SK-N-SH treated with all-trans-retinoic acid at 6 μM for 48 hours (cell line): ENCODE measurements at regions not wholly inside any gene's neighbourhood (a gene's known extent, or its start where the extent isn't known, plus 50 kb on each side); places are given as distances from the start of the nearest gene placed in this dataset.
"Not testable (repeated sequence)": the region's sequence is repeated elsewhere in the genome, so short reads cannot be mapped to it uniquely, and the experiment has no call there.

ENCODE experiments used
- CSDC2 ChIP-seq: fragments of 250-450 bp; sonication (Bioruptor Pico); IDR thresholded peaks from 2 replicates; pipeline ENCODE4 v1.5.0; 2020; ENCODE audit warnings: mild to moderate bottlenecking, moderate library complexity
- GLIS3 ChIP-seq: fragments of 250-450 bp; sonication (Bioruptor Pico); IDR thresholded peaks from 2 replicates; pipeline ENCODE4 v1.5.0; 2020; ENCODE audit warnings: mild to moderate bottlenecking, moderate library complexity
- OSR1 ChIP-seq: fragments of 250-450 bp; sonication (Bioruptor Pico); IDR thresholded peaks from 2 replicates; pipeline ENCODE4 v1.8.0; 2022; ENCODE audit warnings: moderate library complexity, mild to moderate bottlenecking, inconsistent platforms
- TOX ChIP-seq: fragments of 250-450 bp; sonication (Bioruptor Pico); IDR thresholded peaks from 2 replicates; pipeline ENCODE4 v1.8.0; 2021; ENCODE audit warnings: mild to moderate bottlenecking, moderate library complexity, borderline replicate concordance
- ZC3H10 ChIP-seq: fragments of 250-450 bp; sonication (Bioruptor Pico); IDR thresholded peaks from 2 replicates; pipeline ENCODE4 v1.5.1; 2021; ENCODE audit warnings: mild to moderate bottlenecking, moderate library complexity
- ZFP3 ChIP-seq: fragments of 250-450 bp; sonication (Bioruptor Pico); IDR thresholded peaks from 2 replicates; pipeline ENCODE4 v1.5.0; 2020; ENCODE audit warnings: mild to moderate bottlenecking, moderate library complexity
- ZFP30 ChIP-seq: fragments of 450-650 bp; formaldehyde crosslinking; IDR thresholded peaks from 2 replicates; pipeline ENCODE4 v1.5.0; 2022; ENCODE audit warnings: mild to moderate bottlenecking, moderate library complexity
- ZNF70 ChIP-seq: fragments of 450-650 bp; formaldehyde crosslinking; IDR thresholded peaks from 2 replicates; pipeline ENCODE4 v1.5.0; 2020; ENCODE audit warnings: mild to moderate bottlenecking, moderate library complexity
- ZNF8 ChIP-seq: fragments of 450-650 bp; formaldehyde crosslinking; IDR thresholded peaks from 2 replicates; pipeline ENCODE4 v1.5.0; 2020; ENCODE audit warnings: mild to moderate bottlenecking, moderate library complexity
- TF ChIP-seq, protein P1 (sequence below): fragments of 250-450 bp; sonication (Bioruptor Pico); IDR thresholded peaks from 2 replicates; pipeline ENCODE4 v1.8.0; 2020; ENCODE audit warnings: mild to moderate bottlenecking, moderate library complexity, borderline replicate concordance
- TF ChIP-seq, protein P2 (sequence below): fragments of 250-450 bp; sonication (Bioruptor Pico); IDR thresholded peaks from 2 replicates; pipeline ENCODE4 v1.8.0; 2021; ENCODE audit warnings: low read depth, mild to moderate bottlenecking, moderate library complexity, borderline replicate concordance
- TF ChIP-seq, protein P3 (sequence below): fragments of 250-450 bp; sonication (Bioruptor Pico); IDR thresholded peaks from 2 replicates; pipeline ENCODE4 v1.5.1; 2021; ENCODE audit warnings: mild to moderate bottlenecking, moderate library complexity

DNA sequence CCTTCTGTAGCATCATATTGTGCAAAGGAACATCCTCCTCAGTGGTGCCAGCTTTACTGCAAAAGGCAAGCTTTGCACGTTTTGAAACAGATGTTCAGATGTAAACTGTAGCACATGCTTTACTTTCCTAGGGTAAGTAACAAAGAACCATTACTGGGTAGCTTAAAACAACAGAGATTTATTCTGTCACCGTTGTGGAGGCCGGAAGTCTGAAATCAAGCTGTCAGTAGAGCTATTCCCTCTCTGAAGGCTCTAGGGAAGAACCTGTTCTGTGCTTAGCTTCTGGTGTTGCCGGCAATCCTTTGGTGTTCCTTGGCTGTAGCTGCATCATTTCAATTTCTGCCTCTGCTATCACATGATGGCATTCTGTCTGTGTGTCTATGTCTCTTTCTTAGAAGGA lies 50.6 kb upstream of the ARL17B start:
- TF ChIP-seq ZFP3; ZNF8 (CRISPR knock-in tag); ZFP30 (CRISPR knock-in tag); GLIS3 (CRISPR knock-in tag); OSR1 (CRISPR knock-in tag); ZNF70; TOX (CRISPR knock-in tag); CSDC2 (CRISPR knock-in tag); ZC3H10 (CRISPR knock-in tag): not testable (repeated sequence)
- TF ChIP-seq, protein P1, sequence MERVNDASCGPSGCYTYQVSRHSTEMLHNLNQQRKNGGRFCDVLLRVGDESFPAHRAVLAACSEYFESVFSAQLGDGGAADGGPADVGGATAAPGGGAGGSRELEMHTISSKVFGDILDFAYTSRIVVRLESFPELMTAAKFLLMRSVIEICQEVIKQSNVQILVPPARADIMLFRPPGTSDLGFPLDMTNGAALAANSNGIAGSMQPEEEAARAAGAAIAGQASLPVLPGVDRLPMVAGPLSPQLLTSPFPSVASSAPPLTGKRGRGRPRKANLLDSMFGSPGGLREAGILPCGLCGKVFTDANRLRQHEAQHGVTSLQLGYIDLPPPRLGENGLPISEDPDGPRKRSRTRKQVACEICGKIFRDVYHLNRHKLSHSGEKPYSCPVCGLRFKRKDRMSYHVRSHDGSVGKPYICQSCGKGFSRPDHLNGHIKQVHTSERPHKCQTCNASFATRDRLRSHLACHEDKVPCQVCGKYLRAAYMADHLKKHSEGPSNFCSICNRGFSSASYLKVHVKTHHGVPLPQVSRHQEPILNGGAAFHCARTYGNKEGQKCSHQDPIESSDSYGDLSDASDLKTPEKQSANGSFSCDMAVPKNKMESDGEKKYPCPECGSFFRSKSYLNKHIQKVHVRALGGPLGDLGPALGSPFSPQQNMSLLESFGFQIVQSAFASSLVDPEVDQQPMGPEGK (CRISPR knock-in tag), result not testable (repeated sequence)
- TF ChIP-seq, protein P2, sequence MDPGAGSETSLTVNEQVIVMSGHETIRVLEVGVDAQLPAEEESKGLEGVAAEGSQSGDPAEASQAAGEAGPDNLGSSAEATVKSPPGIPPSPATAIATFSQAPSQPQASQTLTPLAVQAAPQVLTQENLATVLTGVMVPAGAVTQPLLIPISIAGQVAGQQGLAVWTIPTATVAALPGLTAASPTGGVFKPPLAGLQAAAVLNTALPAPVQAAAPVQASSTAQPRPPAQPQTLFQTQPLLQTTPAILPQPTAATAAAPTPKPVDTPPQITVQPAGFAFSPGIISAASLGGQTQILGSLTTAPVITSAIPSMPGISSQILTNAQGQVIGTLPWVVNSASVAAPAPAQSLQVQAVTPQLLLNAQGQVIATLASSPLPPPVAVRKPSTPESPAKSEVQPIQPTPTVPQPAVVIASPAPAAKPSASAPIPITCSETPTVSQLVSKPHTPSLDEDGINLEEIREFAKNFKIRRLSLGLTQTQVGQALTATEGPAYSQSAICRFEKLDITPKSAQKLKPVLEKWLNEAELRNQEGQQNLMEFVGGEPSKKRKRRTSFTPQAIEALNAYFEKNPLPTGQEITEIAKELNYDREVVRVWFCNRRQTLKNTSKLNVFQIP (CRISPR knock-in tag), result not testable (repeated sequence)
- TF ChIP-seq, protein P3, sequence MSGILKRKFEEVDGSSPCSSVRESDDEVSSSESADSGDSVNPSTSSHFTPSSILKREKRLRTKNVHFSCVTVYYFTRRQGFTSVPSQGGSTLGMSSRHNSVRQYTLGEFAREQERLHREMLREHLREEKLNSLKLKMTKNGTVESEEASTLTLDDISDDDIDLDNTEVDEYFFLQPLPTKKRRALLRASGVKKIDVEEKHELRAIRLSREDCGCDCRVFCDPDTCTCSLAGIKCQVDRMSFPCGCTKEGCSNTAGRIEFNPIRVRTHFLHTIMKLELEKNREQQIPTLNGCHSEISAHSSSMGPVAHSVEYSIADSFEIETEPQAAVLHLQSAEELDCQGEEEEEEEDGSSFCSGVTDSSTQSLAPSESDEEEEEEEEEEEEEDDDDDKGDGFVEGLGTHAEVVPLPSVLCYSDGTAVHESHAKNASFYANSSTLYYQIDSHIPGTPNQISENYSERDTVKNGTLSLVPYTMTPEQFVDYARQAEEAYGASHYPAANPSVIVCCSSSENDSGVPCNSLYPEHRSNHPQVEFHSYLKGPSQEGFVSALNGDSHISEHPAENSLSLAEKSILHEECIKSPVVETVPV, result not testable (repeated sequence)
